ENCODE measurements at regions not wholly inside any gene's neighbourhood (a gene's known extent, or its start where the extent isn't known, plus 50 kb on each side); places are given as distances from the start of the nearest gene placed in this dataset.

- TF ChIP-seq CTCF (IDR thresholded peaks at IDR 0.05) (no peak), POLR2A (IDR thresholded peaks at IDR 0.05) (no peak)
These were observed 398.3 kb upstream of the NPVF start for GRCh38 chr7:25626451-25627131.
